Pons (tissue), 1 donor: ENCODE measurements at regions not wholly inside any gene's neighbourhood (a gene's known extent, or its start where the extent isn't known, plus 50 kb on each side); places are given as distances from the start of the nearest gene placed in this dataset.

ENCODE experiments used
- DNase-seq: peaks from one replicate; pipeline ENCODE4 v3.0.0-alpha.2; 2016; ENCODE audit warnings: low spot score

- no peak for DNase-seq
These were observed 87.9 kb downstream of the THBS2 start for GRCh38 chr6:169165561-169166300.

DNA sequence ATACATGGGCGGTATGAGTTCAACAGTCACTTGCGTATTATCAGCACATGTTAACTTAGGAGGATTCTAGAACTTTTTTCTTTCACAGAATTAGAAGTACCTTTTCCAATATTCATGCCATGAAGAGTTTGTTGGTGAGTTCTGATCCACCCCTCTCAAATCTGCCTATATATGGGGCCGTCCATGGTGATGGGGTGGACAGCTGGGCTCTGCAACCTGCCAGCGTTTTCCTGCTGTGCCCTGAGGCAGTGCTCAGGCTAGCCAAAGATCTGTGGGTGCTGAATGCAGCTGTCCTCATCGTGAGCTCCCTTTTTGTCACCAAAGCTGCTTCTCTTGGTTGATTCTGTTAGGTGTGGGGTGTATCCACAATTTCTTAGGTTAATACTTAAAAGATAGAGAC, 88.7 kb downstream of the THBS2 start:
- DNase-seq = no peak

- DNase-seq = no peak
These were observed 89.2 kb downstream of the THBS2 start for GRCh38 chr6:169164451-169164850.

DNA sequence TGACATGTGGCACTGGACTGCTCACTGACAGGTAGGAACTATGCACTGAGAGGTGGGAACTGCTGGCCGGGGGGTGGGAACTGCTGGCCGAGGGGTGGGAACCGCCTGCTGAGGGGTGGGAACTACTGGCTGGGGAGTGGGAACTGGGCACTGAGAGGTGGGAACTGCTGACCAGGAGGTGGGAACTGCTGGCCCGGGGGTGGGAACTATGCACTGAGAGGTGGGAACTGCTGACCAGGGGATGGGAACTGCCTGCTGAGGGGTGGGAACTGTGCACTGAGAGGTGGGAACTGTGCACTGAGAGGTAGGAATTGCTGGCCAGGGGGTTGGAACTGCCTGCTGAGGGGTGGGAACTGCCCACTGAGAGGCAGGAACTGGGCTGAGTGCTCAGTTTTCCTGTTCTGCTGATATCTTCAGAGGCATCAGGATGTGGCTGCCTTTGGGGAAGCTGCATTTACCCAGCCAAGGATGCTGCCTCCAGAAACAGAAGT, 90.2 kb downstream of the THBS2 start:
- DNase-seq = no peak

GRCh38 chr6:169162752-169163407, 90.8 kb downstream of the THBS2 start:
- no peak for DNase-seq

GRCh38 chr6:169162249-169162648, 91.4 kb downstream of the THBS2 start:
- no peak for DNase-seq

- DNase-seq = no peak
These were observed 92.0 kb downstream of the THBS2 start for GRCh38 chr6:169161572-169162167.

DNA sequence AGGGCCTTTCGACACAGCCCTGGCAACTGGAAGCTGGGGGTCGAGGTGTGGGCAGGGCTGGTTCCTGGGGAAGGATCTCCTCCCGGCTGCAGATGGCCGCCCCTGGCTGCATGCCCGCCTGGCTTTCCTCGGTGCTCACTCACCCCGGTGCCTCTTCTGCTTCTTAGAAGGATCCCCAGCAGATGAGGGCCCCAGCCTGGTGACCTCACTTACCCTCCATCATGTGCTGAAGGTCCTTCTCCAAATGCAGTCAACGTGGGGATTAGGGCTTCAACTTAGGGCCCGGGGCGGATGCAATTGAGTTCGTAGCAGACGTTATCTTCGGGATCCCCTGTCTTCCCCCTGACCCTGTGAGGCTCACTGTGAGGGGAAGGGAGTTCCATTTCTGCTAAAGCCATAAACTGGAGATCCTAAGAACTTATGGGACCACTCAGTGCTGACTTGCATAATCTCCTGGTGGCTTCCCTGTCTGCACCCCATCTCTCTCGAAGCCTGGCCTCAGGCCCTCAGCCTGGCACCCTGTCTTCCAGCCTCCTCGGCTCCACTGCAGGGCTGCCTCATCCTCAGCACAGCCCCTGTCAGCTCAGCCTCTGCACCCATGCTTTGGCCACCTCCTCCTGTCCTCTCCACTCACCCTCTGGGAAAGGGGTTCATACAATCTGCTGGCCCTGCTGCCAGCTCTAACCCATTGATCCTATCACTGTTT, 92.6 kb downstream of the THBS2 start:
- no peak for DNase-seq

GRCh38 chr6:169160091-169160854, 93.4 kb downstream of the THBS2 start:
- DNase-seq = no peak

DNA sequence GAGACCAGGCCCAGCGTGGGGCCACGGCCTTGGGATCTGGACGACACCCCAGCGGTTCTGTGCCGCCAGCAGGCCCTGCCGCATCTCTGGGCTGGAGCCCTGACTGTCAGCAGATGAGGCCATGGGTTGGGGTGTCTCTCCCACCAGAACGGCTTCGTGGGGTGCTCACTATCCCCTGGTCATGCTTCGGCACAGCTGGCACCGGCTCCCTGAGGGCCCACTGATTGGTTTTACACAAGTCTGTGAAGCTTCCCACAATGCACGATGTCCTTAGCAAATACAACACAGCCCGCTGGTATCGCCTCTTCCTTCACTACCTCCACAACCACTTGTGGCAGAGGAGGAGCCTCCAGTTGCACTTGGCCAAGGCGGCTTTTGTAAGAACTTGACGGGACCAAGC, 94.3 kb downstream of the THBS2 start:
- no peak for DNase-seq

DNA sequence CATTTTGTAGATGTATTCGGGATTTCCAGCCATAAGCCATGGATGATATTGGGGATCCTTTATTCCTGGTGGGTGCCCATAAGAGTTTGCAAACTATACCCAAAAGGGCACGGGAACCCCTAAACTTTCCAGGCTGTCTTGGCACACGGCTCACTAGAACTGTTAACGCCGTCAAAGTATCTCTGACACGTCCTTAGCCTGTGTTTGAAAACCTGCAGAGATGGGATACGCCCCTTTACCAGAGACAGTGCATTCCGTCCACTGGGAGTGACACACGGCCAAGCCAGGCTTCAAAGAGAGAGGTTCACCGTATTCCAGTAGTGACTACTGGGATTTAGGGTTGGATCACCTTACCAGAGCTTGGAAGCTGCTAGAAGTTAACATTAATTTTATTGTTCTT, 95.0 kb downstream of the THBS2 start:
- no peak for DNase-seq

DNA sequence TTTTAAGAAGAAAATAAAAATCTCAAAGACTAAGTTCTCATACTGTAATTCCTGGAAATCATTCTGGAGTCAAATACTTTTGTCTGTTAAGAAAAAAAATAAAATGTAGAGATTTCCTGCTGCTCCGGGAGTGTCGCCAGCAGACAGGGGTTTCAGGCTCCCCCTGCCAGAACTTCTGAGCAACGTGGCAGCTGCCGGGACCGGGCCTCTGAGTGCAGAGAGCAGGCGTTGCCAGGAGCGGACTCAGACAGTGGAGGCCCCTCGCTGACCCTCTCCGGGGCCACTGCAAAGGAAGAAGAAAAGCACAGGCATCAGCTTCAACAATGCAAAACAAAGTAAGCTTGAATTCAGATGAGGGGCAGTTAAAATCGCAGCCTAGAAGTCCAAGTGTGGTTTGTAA, 95.5 kb downstream of the THBS2 start:
- DNase-seq = no peak

DNA sequence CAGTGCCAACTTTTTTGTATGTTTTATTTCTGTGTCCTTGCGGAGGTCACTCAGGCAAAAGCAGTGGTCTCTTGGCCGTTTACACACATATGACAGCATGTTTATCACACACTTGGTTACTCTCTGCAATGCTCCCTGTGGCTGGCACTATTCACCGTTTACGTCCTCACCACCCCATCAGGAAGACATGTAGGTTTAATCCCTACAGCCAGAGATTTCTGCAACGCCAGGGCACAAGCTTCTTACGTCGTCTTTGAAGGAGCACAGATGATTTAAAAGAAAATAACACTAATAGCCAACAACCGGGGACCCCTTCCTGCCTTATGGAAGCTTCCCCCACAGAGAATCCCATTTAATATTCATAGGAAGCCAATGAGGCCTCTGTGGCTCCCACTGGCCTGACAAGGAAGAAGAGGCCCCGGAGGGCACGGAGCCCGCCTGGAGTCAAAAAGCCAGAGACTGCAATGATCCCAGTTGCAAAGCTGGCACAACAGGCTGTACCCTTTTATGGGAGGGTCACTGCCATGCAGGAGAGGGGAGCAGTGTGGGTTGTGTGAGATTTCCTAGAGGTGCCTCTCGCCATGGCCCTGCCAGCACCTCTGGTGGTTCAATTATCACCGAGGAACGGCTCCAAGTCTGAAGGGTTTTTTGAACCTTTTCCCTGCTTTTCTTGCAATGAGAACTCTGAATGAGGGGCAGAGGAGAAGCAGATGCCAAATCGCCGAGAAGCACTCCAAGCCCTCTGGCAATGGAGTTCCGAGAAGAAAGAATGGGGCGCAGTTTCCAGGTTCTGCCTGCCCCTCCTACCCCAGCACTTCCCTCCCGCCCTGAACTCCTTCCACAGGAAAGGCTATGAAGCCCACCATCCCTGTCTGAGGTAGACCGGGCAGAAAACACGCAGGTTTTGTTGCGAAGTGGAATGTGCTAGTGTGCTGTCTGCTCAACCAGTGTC, 96.2 kb downstream of the THBS2 start:
- no peak for DNase-seq

- DNase-seq = no peak
These were observed 96.9 kb downstream of the THBS2 start for GRCh38 chr6:169156793-169157147.

- no peak for DNase-seq
These were observed 97.4 kb downstream of the THBS2 start for GRCh38 chr6:169156108-169156792.

- no peak for DNase-seq
These were observed 98.2 kb downstream of the THBS2 start for GRCh38 chr6:169155481-169155880.

- no peak for DNase-seq
These were observed 100.2 kb downstream of the THBS2 start for GRCh38 chr6:169153401-169153800.

GRCh38 chr6:169146521-169146920, 107.1 kb downstream of the THBS2 start:
- DNase-seq = no peak

GRCh38 chr6:169145991-169146501, 107.6 kb downstream of the THBS2 start:
- DNase-seq = peak; percentile 58

DNA sequence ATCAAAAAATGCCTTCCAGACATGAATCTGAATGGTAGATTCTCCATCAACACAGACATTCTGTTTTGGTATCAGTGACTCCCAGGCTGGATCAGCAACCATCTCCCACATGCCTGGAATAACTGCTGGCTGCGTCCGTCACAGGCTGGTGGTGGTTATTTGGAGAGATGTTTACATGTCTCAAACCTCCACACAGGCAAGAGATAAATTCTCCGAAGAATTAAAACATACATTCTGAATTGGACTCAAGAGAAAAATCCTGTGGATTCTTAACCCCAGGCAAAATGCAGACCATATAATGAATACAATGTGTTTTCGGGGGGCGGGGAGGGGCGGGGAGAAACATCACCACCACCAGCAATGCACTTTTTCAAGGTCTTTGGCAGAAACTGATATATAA, 108.2 kb downstream of the THBS2 start:
- peak; percentile 9 for DNase-seq
